HFFc6 (cell line): ENCODE measurements at regions not wholly inside any gene's neighbourhood (a gene's known extent, or its start where the extent isn't known, plus 50 kb on each side); places are given as distances from the start of the nearest gene placed in this dataset.

Experiments used
- DNase-seq: peaks from one replicate; pipeline ENCODE4 v3.0.0-alpha.2; 2018
- H3K27ac Mint-ChIP-seq: 2 replicates; pipeline ENCODE4 v1.8.0; 2020; ENCODE audit warnings: mild to moderate bottlenecking, mixed read lengths
- H3K27me3 Mint-ChIP-seq: 2 replicates; pipeline ENCODE4 v1.8.0; 2021; ENCODE audit warnings: mild to moderate bottlenecking, moderate library complexity, mixed read lengths; ENCODE audit not compliant: insufficient read depth
- H3K36me3 Mint-ChIP-seq: 2 replicates; pipeline ENCODE4 v1.8.0; 2021; ENCODE audit warnings: low read depth, mixed read lengths
- H3K4me1 Mint-ChIP-seq: 2 replicates; pipeline ENCODE4 v1.8.0; 2020; ENCODE audit warnings: low read depth, mixed read lengths
- H3K4me3 Mint-ChIP-seq: 2 replicates; pipeline ENCODE4 v1.8.0; 2020; ENCODE audit warnings: mild to moderate bottlenecking, moderate library complexity, mixed read lengths
- H3K9me3 Mint-ChIP-seq: 2 replicates; pipeline ENCODE4 v1.8.0; 2020; ENCODE audit warnings: mild to moderate bottlenecking, mixed read lengths
- TF ChIP-seq, protein P1 (sequence below): fragments of 200-600 bp; sonication (generic); IDR thresholded peaks from 2 replicates; pipeline ENCODE4 v1.5.0; 2021; ENCODE audit warnings: antibody characterized with exemption, mild to moderate bottlenecking

DNA sequence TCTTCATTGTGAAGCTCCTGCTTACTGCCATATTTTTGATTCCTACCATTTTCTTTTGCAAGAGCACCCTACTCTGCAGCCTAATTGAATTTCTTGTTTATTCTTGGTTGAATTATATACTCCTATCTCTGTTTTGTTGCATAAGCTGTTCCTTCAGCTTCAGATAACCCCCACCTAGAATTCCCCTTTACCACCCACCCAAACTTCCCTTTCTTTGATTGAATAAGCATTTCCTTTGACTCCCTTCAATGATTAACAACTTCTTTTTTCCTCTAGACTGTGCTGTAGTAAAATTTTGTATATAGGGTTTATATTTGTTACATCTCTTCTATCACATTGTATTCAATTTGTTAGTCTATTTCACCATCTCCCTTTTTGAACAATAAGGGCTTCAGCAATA lies 168.1 kb downstream of the GPR37 start:
- Mint-ChIP-seq H3K4me3 (no peak overlapping the region), H3K27ac (no peak overlapping the region), H3K36me3 (no peaks in the 10 kb centered on the region), H3K9me3 (peaks cover 26% of the 10 kb centered on the region), H3K4me1 (no peaks in the 10 kb centered on the region), H3K27me3 (no peaks in the 10 kb centered on the region)
- no peak for DNase-seq
- TF ChIP-seq, protein P1, sequence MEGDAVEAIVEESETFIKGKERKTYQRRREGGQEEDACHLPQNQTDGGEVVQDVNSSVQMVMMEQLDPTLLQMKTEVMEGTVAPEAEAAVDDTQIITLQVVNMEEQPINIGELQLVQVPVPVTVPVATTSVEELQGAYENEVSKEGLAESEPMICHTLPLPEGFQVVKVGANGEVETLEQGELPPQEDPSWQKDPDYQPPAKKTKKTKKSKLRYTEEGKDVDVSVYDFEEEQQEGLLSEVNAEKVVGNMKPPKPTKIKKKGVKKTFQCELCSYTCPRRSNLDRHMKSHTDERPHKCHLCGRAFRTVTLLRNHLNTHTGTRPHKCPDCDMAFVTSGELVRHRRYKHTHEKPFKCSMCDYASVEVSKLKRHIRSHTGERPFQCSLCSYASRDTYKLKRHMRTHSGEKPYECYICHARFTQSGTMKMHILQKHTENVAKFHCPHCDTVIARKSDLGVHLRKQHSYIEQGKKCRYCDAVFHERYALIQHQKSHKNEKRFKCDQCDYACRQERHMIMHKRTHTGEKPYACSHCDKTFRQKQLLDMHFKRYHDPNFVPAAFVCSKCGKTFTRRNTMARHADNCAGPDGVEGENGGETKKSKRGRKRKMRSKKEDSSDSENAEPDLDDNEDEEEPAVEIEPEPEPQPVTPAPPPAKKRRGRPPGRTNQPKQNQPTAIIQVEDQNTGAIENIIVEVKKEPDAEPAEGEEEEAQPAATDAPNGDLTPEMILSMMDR = no peak

DNA sequence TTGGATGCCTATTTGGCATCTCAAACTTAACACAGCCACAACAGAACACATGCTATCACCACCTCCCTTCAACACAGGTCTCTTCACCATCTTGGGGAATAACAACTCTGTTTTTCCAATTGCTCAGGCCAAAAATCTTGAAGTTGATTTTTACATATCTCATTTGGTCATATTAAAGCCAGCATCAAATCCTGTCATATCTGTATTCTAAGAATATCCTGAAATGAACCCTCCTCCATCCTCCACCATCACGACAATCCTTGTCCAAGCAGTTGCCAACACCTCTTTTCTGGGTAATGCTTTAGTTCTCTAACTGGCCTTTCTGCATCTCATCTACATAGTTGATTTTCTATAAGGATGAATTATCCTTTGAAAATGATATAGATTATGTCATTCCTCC lies 168.7 kb downstream of the GPR37 start:
- no peaks in the 10 kb centered on the region for H3K4me1 Mint-ChIP-seq
- H3K4me3 Mint-ChIP-seq = no peak overlapping the region
- H3K27me3 Mint-ChIP-seq = no peaks in the 10 kb centered on the region
- no peak for DNase-seq
- peaks cover 26% of the 10 kb centered on the region for H3K9me3 Mint-ChIP-seq
- TF ChIP-seq, protein P1 = no peak
- no peak overlapping the region for H3K27ac Mint-ChIP-seq
- H3K36me3 Mint-ChIP-seq = no peaks in the 10 kb centered on the region

GRCh38 chr7:124590814-124591213 lies 174.8 kb downstream of the GPR37 start:
- H3K27me3 Mint-ChIP-seq = no peaks in the 10 kb centered on the region
- H3K9me3 Mint-ChIP-seq = peaks cover 31% of the 10 kb centered on the region
- H3K4me3 Mint-ChIP-seq = no peak overlapping the region
- H3K36me3 Mint-ChIP-seq = no peaks in the 10 kb centered on the region
- H3K27ac Mint-ChIP-seq = no peak overlapping the region
- H3K4me1 Mint-ChIP-seq = no peaks in the 10 kb centered on the region
- TF ChIP-seq, protein P1 = no peak
- no peak for DNase-seq

DNA sequence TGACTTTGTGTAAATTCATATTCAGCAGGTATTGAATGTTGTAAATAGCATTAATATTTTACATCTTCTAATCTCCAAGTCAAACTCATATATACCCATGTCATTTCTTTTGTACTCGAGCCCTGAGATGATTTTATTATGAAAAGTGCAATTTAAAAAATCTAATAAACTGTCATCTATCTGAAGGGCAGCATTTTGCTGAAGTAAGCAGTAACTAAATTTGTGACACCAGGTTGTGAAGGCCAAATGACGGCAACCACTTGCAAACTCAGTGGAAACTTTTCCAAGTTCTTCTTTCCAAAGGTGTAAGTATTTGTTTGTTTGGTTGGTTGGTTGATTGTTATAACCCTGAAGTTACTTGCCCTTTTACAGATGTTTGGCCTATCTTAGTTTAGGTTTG lies 188.3 kb downstream of the GPR37 start:
- H3K4me3 Mint-ChIP-seq = no peak overlapping the region
- DNase-seq = no peak
- no peaks in the 10 kb centered on the region for H3K27me3 Mint-ChIP-seq
- H3K4me1 Mint-ChIP-seq = no peaks in the 10 kb centered on the region
- no peak overlapping the region for H3K27ac Mint-ChIP-seq
- TF ChIP-seq, protein P1 = no peak
- H3K9me3 Mint-ChIP-seq = peaks cover 19% of the 10 kb centered on the region
- H3K36me3 Mint-ChIP-seq = no peaks in the 10 kb centered on the region

GRCh38 chr7:124575176-124575575 lies 190.4 kb downstream of the GPR37 start:
- H3K4me3 Mint-ChIP-seq = no peak overlapping the region
- TF ChIP-seq, protein P1 = no peak
- H3K9me3 Mint-ChIP-seq = peaks cover 27% of the 10 kb centered on the region
- DNase-seq = no peak
- no peaks in the 10 kb centered on the region for H3K4me1 Mint-ChIP-seq
- no peaks in the 10 kb centered on the region for H3K27me3 Mint-ChIP-seq
- no peak overlapping the region for H3K27ac Mint-ChIP-seq
- no peaks in the 10 kb centered on the region for H3K36me3 Mint-ChIP-seq

DNA sequence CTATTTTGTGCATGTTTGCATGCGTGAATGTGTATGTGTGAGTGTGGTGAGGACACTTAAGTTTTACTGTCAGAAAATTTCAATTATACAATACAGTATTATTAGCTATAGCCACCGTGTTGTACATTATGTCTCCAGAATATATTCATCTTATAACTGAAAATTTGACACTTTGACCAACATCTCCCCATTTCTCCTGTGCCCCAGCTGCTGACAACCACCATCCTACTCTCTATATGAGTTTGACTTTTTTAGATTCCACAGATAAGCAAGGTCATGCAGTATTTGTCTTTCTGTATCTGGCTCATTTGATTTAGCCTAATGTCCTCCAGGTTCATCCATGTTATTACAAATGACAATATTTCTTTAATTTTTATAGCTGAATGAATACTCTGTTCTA lies 195.0 kb downstream of the GPR37 start:
- no peaks in the 10 kb centered on the region for H3K27me3 Mint-ChIP-seq
- H3K36me3 Mint-ChIP-seq = no peaks in the 10 kb centered on the region
- H3K4me3 Mint-ChIP-seq = no peak overlapping the region
- H3K9me3 Mint-ChIP-seq = peaks cover 23% of the 10 kb centered on the region
- TF ChIP-seq, protein P1 = no peak
- no peaks in the 10 kb centered on the region for H3K4me1 Mint-ChIP-seq
- no peak for DNase-seq
- no peak overlapping the region for H3K27ac Mint-ChIP-seq
